ENCODE measurements at regions not wholly inside any gene's neighbourhood (a gene's known extent, or its start where the extent isn't known, plus 50 kb on each side); places are given as distances from the start of the nearest gene placed in this dataset.

- no peak for DNase-seq
These were observed 56.4 kb upstream of the F13A1 start for GRCh38 chr6:6376845-6377244.

- no peak for DNase-seq
These were observed 57.2 kb upstream of the F13A1 start for GRCh38 chr6:6377621-6378020.

GRCh38 chr6:6379573-6379972, 59.1 kb upstream of the F13A1 start:
- DNase-seq, result no peak

- no peak for DNase-seq
These were observed 64.1 kb upstream of the F13A1 start for GRCh38 chr6:6384520-6384919.

GRCh38 chr6:6386010-6386409, 65.5 kb upstream of the F13A1 start:
- DNase-seq, result no peak

- no peak for DNase-seq
These were observed 70.6 kb upstream of the F13A1 start for GRCh38 chr6:6390849-6391602.

GRCh38 chr6:6392214-6393068, 72.0 kb upstream of the F13A1 start:
- no peak for DNase-seq

GRCh38 chr6:6393069-6393529, 72.6 kb upstream of the F13A1 start:
- no peak for DNase-seq

GRCh38 chr6:6395581-6396197, 75.2 kb upstream of the F13A1 start:
- DNase-seq, result no peak

- no peak for DNase-seq
These were observed 77.4 kb upstream of the F13A1 start for GRCh38 chr6:6397842-6398241.

- DNase-seq, result no peak
These were observed 79.1 kb upstream of the F13A1 start for GRCh38 chr6:6399568-6399967.

- no peak for DNase-seq
These were observed 80.9 kb upstream of the F13A1 start for GRCh38 chr6:6401401-6401800.

GRCh38 chr6:6402006-6402405, 81.5 kb upstream of the F13A1 start:
- DNase-seq, result no peak

- DNase-seq, result no peak
These were observed 82.1 kb upstream of the F13A1 start for GRCh38 chr6:6402591-6402990.

GRCh38 chr6:6405031-6405430, 84.6 kb upstream of the F13A1 start:
- no peak for DNase-seq

- DNase-seq, result no peak
These were observed 85.7 kb upstream of the F13A1 start for GRCh38 chr6:6405997-6406714.

GRCh38 chr6:6406715-6407070, 86.2 kb upstream of the F13A1 start:
- DNase-seq, result no peak

GRCh38 chr6:6407071-6407741, 86.7 kb upstream of the F13A1 start:
- DNase-seq, result no peak

GRCh38 chr6:6409397-6410030, 89.1 kb upstream of the F13A1 start:
- no peak for DNase-seq

- DNase-seq, result no peak
These were observed 90.7 kb upstream of the F13A1 start for GRCh38 chr6:6411115-6411514.

- no peak for DNase-seq
These were observed 91.8 kb upstream of the F13A1 start for GRCh38 chr6:6412221-6412620.

GRCh38 chr6:6412700-6413099, 92.2 kb upstream of the F13A1 start:
- no peak for DNase-seq

Data from activated CD4-positive, alpha-beta T cell treated with anti-CD3 and anti-CD28 coated beads for 48 hours (primary cell).